GM23248 (cell line): ENCODE measurements at regions not wholly inside any gene's neighbourhood (a gene's known extent, or its start where the extent isn't known, plus 50 kb on each side); places are given as distances from the start of the nearest gene placed in this dataset.
"Not testable (repeated sequence)": the region's sequence is repeated elsewhere in the genome, so short reads cannot be mapped to it uniquely, and the experiment has no call there.

Experiments used
- EZH2 ChIP-seq: fragments of 200-600 bp; sonication (generic); IDR thresholded peaks from 2 replicates; pipeline ENCODE4 v1.6.1; 2018; ENCODE audit warnings: antibody characterized with exemption, mild to moderate bottlenecking; ENCODE audit not compliant: insufficient read depth, poor library complexity, severe bottlenecking
- EZH2phosphoT487 ChIP-seq: fragments of 200-600 bp; sonication (generic); IDR thresholded peaks from 2 replicates; pipeline ENCODE4 v1.6.1; 2018; ENCODE audit warnings: antibody characterized with exemption, moderate library complexity, mild to moderate bottlenecking, low read depth; ENCODE audit not compliant: insufficient read depth

DNA sequence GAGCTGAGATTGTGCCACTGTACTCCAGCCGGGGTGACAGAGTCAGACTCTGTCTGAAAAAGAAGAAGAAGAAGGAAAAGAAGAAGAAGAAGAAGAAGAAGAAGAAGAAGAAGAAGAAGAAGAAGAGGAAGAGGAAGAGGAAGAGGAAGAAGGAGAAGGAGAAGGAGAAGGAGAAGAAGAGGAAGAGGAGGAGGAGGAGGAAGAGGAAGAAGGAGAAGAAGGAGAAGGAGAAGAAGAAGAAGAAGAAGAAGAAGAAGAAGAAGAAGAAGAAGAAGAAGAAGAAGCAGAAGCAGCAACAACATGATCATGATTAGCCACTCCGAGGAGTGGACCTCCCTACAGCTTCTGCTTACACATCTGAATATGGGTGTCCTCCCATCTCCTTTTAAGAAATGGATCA is 100.6 kb upstream of the GATA6 start:
- TF ChIP-seq EZH2phosphoT487, EZH2: not testable (repeated sequence)
